ENCODE measurements at regions not wholly inside any gene's neighbourhood (a gene's known extent, or its start where the extent isn't known, plus 50 kb on each side); places are given as distances from the start of the nearest gene placed in this dataset.

- peaks cover 10% of the 10 kb centered on the region for H3K36me3 Mint-ChIP-seq (ENCODE audit: low read depth)
- no peak overlapping the region for H3K4me3 Mint-ChIP-seq
- intact Hi-C loops (cut with micrococcal nuclease): no loop called here
- peaks cover 41% of the 10 kb centered on the region for H3K27me3 Mint-ChIP-seq (ENCODE audit: insufficient read depth)
- no peak overlapping the region for H3K27ac Mint-ChIP-seq
- peaks cover 25% of the 10 kb centered on the region for H3K4me1 Mint-ChIP-seq (ENCODE audit: low read depth)
- peaks cover 36% of the 10 kb centered on the region for H3K9me3 Mint-ChIP-seq
- no peak for DNase-seq (ENCODE audit: low spot score)
Measured at GRCh38 chr2:111642586-111643327, 241.2 kb downstream of the ANAPC1 start.

- no peak overlapping the region for H3K4me3 Mint-ChIP-seq
- H3K27me3 Mint-ChIP-seq (ENCODE audit: insufficient read depth): peaks cover 44% of the 10 kb centered on the region
- peaks cover 25% of the 10 kb centered on the region for H3K4me1 Mint-ChIP-seq (ENCODE audit: low read depth)
- intact Hi-C loops (cut with micrococcal nuclease): no loop called here
- no peak for DNase-seq (ENCODE audit: low spot score)
- H3K27ac Mint-ChIP-seq: no peak overlapping the region
- H3K36me3 Mint-ChIP-seq (ENCODE audit: low read depth): peaks cover 6% of the 10 kb centered on the region
- peaks cover 27% of the 10 kb centered on the region for H3K9me3 Mint-ChIP-seq
Measured at GRCh38 chr2:111643759-111644158, 240.2 kb downstream of the ANAPC1 start.

GRCh38 chr2:111647359-111647758 is 236.6 kb downstream of the ANAPC1 start:
- peaks cover 17% of the 10 kb centered on the region for H3K9me3 Mint-ChIP-seq
- intact Hi-C loops (cut with micrococcal nuclease): no loop called here
- no peak overlapping the region for H3K27ac Mint-ChIP-seq
- H3K36me3 Mint-ChIP-seq (ENCODE audit: low read depth): peaks cover 6% of the 10 kb centered on the region
- peaks cover 21% of the 10 kb centered on the region for H3K4me1 Mint-ChIP-seq (ENCODE audit: low read depth)
- H3K27me3 Mint-ChIP-seq (ENCODE audit: insufficient read depth): peaks cover 38% of the 10 kb centered on the region
- no peak overlapping the region for H3K4me3 Mint-ChIP-seq
- no peak for DNase-seq (ENCODE audit: low spot score)

- H3K9me3 Mint-ChIP-seq: peaks cover 7% of the 10 kb centered on the region
- no peak for DNase-seq (ENCODE audit: low spot score)
- no peaks in the 10 kb centered on the region for H3K36me3 Mint-ChIP-seq (ENCODE audit: low read depth)
- peaks cover 22% of the 10 kb centered on the region for H3K4me1 Mint-ChIP-seq (ENCODE audit: low read depth)
- H3K27me3 Mint-ChIP-seq (ENCODE audit: insufficient read depth): peaks cover 31% of the 10 kb centered on the region
- H3K4me3 Mint-ChIP-seq: no peak overlapping the region
- no peak overlapping the region for H3K27ac Mint-ChIP-seq
- intact Hi-C loops (cut with micrococcal nuclease): loop anchor here (2.0 kb wide), 1 partner anchor 19 kb away; no protein-coding TSS in a partner anchor
Measured at GRCh38 chr2:111652038-111652437, 232.0 kb downstream of the ANAPC1 start.

GRCh38 chr2:111652681-111653080 is 231.3 kb downstream of the ANAPC1 start:
- Mint-ChIP-seq H3K36me3 (ENCODE audit: low read depth) (no peaks in the 10 kb centered on the region), H3K9me3 (peaks cover under 1% of the 10 kb centered on the region), H3K4me1 (ENCODE audit: low read depth) (peaks cover 29% of the 10 kb centered on the region), H3K27ac (no peak overlapping the region), H3K27me3 (ENCODE audit: insufficient read depth) (peaks cover 30% of the 10 kb centered on the region), H3K4me3 (no peak overlapping the region)
- intact Hi-C loops (cut with micrococcal nuclease): loop anchor here (2.0 kb wide), 1 partner anchor 20 kb away; no protein-coding TSS in a partner anchor
- DNase-seq (ENCODE audit: low spot score): no peak

- Mint-ChIP-seq H3K9me3 (no peaks in the 10 kb centered on the region), H3K27ac (no peak overlapping the region), H3K36me3 (ENCODE audit: low read depth) (no peaks in the 10 kb centered on the region), H3K4me3 (no peak overlapping the region), H3K27me3 (ENCODE audit: insufficient read depth) (peaks cover 31% of the 10 kb centered on the region), H3K4me1 (ENCODE audit: low read depth) (peaks cover 31% of the 10 kb centered on the region)
- intact Hi-C loops (cut with micrococcal nuclease): loop anchor here (2.0 kb wide), 1 partner anchor 20 kb away; no protein-coding TSS in a partner anchor
- DNase-seq (ENCODE audit: low spot score): no peak
Measured at GRCh38 chr2:111653103-111653624, 230.8 kb downstream of the ANAPC1 start.

GRCh38 chr2:111653913-111654312 is 230.1 kb downstream of the ANAPC1 start:
- no peak overlapping the region for H3K4me3 Mint-ChIP-seq
- H3K27ac Mint-ChIP-seq: no peak overlapping the region
- intact Hi-C loops (cut with micrococcal nuclease): loop anchor here (2.0 kb wide), 1 partner anchor 21 kb away; no protein-coding TSS in a partner anchor
- no peak for DNase-seq (ENCODE audit: low spot score)
- H3K4me1 Mint-ChIP-seq (ENCODE audit: low read depth): peaks cover 31% of the 10 kb centered on the region
- peaks cover 26% of the 10 kb centered on the region for H3K27me3 Mint-ChIP-seq (ENCODE audit: insufficient read depth)
- H3K36me3 Mint-ChIP-seq (ENCODE audit: low read depth): no peaks in the 10 kb centered on the region
- H3K9me3 Mint-ChIP-seq: no peaks in the 10 kb centered on the region

- Mint-ChIP-seq H3K27ac (no peak overlapping the region), H3K4me3 (no peak overlapping the region), H3K27me3 (ENCODE audit: insufficient read depth) (peaks cover 26% of the 10 kb centered on the region), H3K4me1 (ENCODE audit: low read depth) (peaks cover 31% of the 10 kb centered on the region), H3K36me3 (ENCODE audit: low read depth) (no peaks in the 10 kb centered on the region), H3K9me3 (no peaks in the 10 kb centered on the region)
- intact Hi-C loops (cut with micrococcal nuclease): no loop called here
- no peak for DNase-seq (ENCODE audit: low spot score)
Measured at GRCh38 chr2:111654829-111655228, 229.2 kb downstream of the ANAPC1 start.

GRCh38 chr2:111656436-111656835 is 227.6 kb downstream of the ANAPC1 start:
- H3K4me3 Mint-ChIP-seq: no peak overlapping the region
- no peak for DNase-seq (ENCODE audit: low spot score)
- intact Hi-C loops (cut with micrococcal nuclease): no loop called here
- peaks cover 3% of the 10 kb centered on the region for H3K36me3 Mint-ChIP-seq (ENCODE audit: low read depth)
- no peak overlapping the region for H3K27ac Mint-ChIP-seq
- peaks cover 28% of the 10 kb centered on the region for H3K27me3 Mint-ChIP-seq (ENCODE audit: insufficient read depth)
- H3K4me1 Mint-ChIP-seq (ENCODE audit: low read depth): peaks cover 38% of the 10 kb centered on the region
- H3K9me3 Mint-ChIP-seq: no peaks in the 10 kb centered on the region

GRCh38 chr2:111656894-111657293 is 227.1 kb downstream of the ANAPC1 start:
- Mint-ChIP-seq H3K4me3 (no peak overlapping the region), H3K4me1 (ENCODE audit: low read depth) (peaks cover 38% of the 10 kb centered on the region), H3K27me3 (ENCODE audit: insufficient read depth) (peaks cover 31% of the 10 kb centered on the region), H3K9me3 (no peaks in the 10 kb centered on the region), H3K36me3 (ENCODE audit: low read depth) (peaks cover 3% of the 10 kb centered on the region), H3K27ac (no peak overlapping the region)
- intact Hi-C loops (cut with micrococcal nuclease): no loop called here
- DNase-seq (ENCODE audit: low spot score): no peak

GRCh38 chr2:111657351-111657975 is 226.5 kb downstream of the ANAPC1 start:
- H3K36me3 Mint-ChIP-seq (ENCODE audit: low read depth): peaks cover 3% of the 10 kb centered on the region
- H3K4me3 Mint-ChIP-seq: no peak overlapping the region
- peaks cover 31% of the 10 kb centered on the region for H3K27me3 Mint-ChIP-seq (ENCODE audit: insufficient read depth)
- H3K27ac Mint-ChIP-seq: peak overlapping the region; percentile 9
- intact Hi-C loops (cut with micrococcal nuclease): no loop called here
- no peak for DNase-seq (ENCODE audit: low spot score)
- no peaks in the 10 kb centered on the region for H3K9me3 Mint-ChIP-seq
- H3K4me1 Mint-ChIP-seq (ENCODE audit: low read depth): peaks cover 38% of the 10 kb centered on the region

- H3K4me1 Mint-ChIP-seq (ENCODE audit: low read depth): peaks cover 52% of the 10 kb centered on the region
- H3K4me3 Mint-ChIP-seq: no peak overlapping the region
- H3K27me3 Mint-ChIP-seq (ENCODE audit: insufficient read depth): peaks cover 30% of the 10 kb centered on the region
- no peak for DNase-seq (ENCODE audit: low spot score)
- intact Hi-C loops (cut with micrococcal nuclease): loop anchor here (5.0 kb wide), 1 partner anchor 38 kb away; no protein-coding TSS in a partner anchor
- peaks cover 3% of the 10 kb centered on the region for H3K36me3 Mint-ChIP-seq (ENCODE audit: low read depth)
- H3K27ac Mint-ChIP-seq: no peak overlapping the region
- no peaks in the 10 kb centered on the region for H3K9me3 Mint-ChIP-seq
Measured at GRCh38 chr2:111659361-111660333, 224.3 kb downstream of the ANAPC1 start.
